ENCODE measurements at regions not wholly inside any gene's neighbourhood (a gene's known extent, or its start where the extent isn't known, plus 50 kb on each side); places are given as distances from the start of the nearest gene placed in this dataset.

DNA sequence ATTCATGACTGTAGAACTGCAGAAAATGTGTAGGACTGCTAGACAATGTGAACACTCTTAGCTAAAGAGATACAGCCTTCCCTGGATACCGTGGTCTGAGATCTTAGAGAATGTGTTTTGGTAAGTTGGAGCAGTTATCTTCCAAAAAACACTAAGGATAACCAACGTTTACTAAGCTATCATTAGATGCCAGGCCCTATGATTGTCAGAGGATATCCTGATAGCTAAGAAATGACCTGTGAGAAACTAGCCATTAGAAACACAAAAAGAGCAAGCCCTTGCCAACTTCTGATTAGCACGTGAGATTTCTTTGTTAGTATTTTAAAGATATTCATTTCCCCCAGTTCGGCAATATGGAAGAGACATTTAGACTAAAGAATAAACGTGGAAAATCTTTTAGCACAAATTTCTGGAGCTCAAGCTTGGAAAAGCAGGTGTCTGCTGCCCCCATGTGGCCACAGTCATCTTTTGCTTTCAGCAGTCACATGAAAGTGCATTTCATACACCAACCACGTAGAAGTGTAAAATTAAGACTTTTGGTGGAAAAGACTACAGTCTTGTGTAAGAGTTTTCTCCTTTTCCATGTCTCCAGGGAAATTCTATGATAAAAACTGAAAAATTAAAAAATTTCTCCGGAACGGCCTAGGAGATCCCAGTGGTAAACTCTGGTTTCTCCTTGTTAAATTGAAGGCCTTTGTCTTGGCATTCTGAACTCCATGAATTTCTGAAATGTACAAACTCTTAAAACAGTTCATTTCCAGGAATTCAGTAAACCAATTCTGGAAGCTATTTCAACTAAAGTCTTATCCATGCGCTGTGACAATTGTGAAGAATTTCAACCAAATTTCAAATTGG lies 136.4 kb downstream of the ZNF674 start:
- Histone ChIP-seq H3K27ac (no peak overlapping the region), H3K9me3 (no peaks in the 10 kb centered on the region), H3K4me1 (no peaks in the 10 kb centered on the region), H3K27me3 (no peaks in the 10 kb centered on the region), H3K36me3 (no peaks in the 10 kb centered on the region), H3K4me3 (no peak overlapping the region)
- DNase-seq (ENCODE audit: extremely low spot score in 2 of 2) = no peak
- TF ChIP-seq POLR2AphosphoS5 (IDR thresholded peaks at IDR 0.05; ENCODE audit: insufficient read depth in 1 of 2, low read depth in 1 of 2) = no peak
- TF ChIP-seq, protein P1, sequence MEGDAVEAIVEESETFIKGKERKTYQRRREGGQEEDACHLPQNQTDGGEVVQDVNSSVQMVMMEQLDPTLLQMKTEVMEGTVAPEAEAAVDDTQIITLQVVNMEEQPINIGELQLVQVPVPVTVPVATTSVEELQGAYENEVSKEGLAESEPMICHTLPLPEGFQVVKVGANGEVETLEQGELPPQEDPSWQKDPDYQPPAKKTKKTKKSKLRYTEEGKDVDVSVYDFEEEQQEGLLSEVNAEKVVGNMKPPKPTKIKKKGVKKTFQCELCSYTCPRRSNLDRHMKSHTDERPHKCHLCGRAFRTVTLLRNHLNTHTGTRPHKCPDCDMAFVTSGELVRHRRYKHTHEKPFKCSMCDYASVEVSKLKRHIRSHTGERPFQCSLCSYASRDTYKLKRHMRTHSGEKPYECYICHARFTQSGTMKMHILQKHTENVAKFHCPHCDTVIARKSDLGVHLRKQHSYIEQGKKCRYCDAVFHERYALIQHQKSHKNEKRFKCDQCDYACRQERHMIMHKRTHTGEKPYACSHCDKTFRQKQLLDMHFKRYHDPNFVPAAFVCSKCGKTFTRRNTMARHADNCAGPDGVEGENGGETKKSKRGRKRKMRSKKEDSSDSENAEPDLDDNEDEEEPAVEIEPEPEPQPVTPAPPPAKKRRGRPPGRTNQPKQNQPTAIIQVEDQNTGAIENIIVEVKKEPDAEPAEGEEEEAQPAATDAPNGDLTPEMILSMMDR (IDR thresholded peaks at IDR 0.05) = peak; percentile 62 to 81 (median 74)
- intact Hi-C loops (cut with DNase I) = no loop called here

- DNase-seq (ENCODE audit: extremely low spot score in 2 of 2) = no peak
These were observed 137.5 kb downstream of the ZNF674 start for GRCh38 chrX:46407753-46408130.

DNA sequence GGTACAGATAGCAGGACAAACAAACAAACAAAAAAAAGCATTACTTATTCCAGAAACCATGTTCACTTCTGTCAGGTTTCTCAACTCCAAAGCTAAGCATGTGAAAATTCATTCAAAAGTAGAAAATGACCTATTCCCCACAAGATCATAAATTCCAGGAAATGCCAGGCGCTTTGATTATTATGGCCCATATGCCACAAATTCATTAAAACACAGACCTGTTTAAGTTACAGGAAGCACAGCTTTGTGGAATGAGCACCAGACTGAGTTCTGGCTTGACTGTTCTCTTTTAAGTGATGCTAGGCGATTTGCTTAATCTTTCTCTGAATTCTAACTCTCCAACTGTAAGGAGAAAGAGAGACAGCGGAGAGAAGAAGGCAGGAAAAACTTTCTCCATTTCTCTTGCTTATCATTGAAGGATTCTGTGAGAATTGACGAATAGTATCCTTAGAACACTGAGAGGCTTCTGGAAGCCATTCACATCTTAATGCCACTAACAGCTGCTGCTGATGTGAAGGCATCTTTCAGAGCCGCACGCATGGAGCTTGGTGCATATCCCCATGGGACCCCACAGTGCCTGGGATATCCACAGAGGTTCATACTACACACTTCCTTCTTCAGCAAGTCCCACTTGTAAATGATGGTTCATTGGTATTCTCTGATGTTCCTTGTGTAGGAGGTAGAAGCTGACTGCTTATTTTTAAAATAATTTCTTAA lies 138.0 kb downstream of the ZNF674 start:
- no peak for TF ChIP-seq POLR2A (IDR thresholded peaks at IDR 0.05)
- TF ChIP-seq POLR2AphosphoS5 (IDR thresholded peaks at IDR 0.05; ENCODE audit: insufficient read depth in 1 of 2, low read depth in 1 of 2) = no peak
- TF ChIP-seq, protein P1 (IDR thresholded peaks at IDR 0.05) = no peak
- no peak overlapping the region for H3K27ac ChIP-seq
- H3K27me3 ChIP-seq = no peaks in the 10 kb centered on the region
- DNase-seq (ENCODE audit: extremely low spot score in 2 of 2) = no peak
- no peak overlapping the region for H3K4me3 ChIP-seq
- no peaks in the 10 kb centered on the region for H3K9me3 ChIP-seq
- intact Hi-C loops (cut with DNase I) = no loop called here
- no peaks in the 10 kb centered on the region for H3K36me3 ChIP-seq
- H3K4me1 ChIP-seq = no peaks in the 10 kb centered on the region

More at GRCh38 chrX:46407753-46408130, 137.5 kb downstream of the ZNF674 start:
- intact Hi-C loops (cut with DNase I) = no loop called here
- Histone ChIP-seq H3K4me1 (no peaks in the 10 kb centered on the region), H3K9me3 (no peaks in the 10 kb centered on the region), H3K36me3 (no peaks in the 10 kb centered on the region), H3K27ac (no peak overlapping the region), H3K4me3 (no peak overlapping the region), H3K27me3 (no peaks in the 10 kb centered on the region)
- no peak for TF ChIP-seq POLR2AphosphoS5 (IDR thresholded peaks at IDR 0.05; ENCODE audit: insufficient read depth in 1 of 2, low read depth in 1 of 2)
- TF ChIP-seq, protein P1 (IDR thresholded peaks at IDR 0.05) = no peak
- TF ChIP-seq POLR2A (IDR thresholded peaks at IDR 0.05) = no peak

- H3K9me3 ChIP-seq = no peaks in the 10 kb centered on the region
- TF ChIP-seq POLR2A (IDR thresholded peaks at IDR 0.05) (no peak), POLR2AphosphoS5 (IDR thresholded peaks at IDR 0.05; ENCODE audit: insufficient read depth in 1 of 2, low read depth in 1 of 2) (no peak)
- TF ChIP-seq, protein P1 (IDR thresholded peaks at IDR 0.05) = no peak
- no peaks in the 10 kb centered on the region for H3K27me3 ChIP-seq
- no peak overlapping the region for H3K4me3 ChIP-seq
- no peak overlapping the region for H3K27ac ChIP-seq
- no peaks in the 10 kb centered on the region for H3K36me3 ChIP-seq
- no peak for DNase-seq (ENCODE audit: extremely low spot score in 2 of 2)
- no peaks in the 10 kb centered on the region for H3K4me1 ChIP-seq
- intact Hi-C loops (cut with DNase I) = no loop called here
These were observed 140.4 kb downstream of the ZNF674 start for GRCh38 chrX:46404774-46405173.
